HCT116 (cell line): ENCODE measurements at regions not wholly inside any gene's neighbourhood (a gene's known extent, or its start where the extent isn't known, plus 50 kb on each side); places are given as distances from the start of the nearest gene placed in this dataset.

Experiments
- ATAC-seq: fragments of 200-7000 bp; cut with Tn5 transposase; 2 replicates; pipeline ENCODE4 v1.9.1; 2020; ENCODE audit warnings: mild to moderate bottlenecking, moderate library complexity
- BruUV-seq: library from RNA; stranded (reverse); fragments of 400-500 nt; replicated peaks from 2 replicates; lab custom pipeline; 2021; lab: Mats Ljungman, UMichigan
- CTCF ChIA-PET: fragments of 300-600 bp; sonication (Branson Sonifier 250); formaldehyde crosslinking; loops from one replicate; lab custom pipeline; 2021; ENCODE audit warnings: antibody characterized with exemption; lab: Charles Lee
- POLR2A ChIA-PET: fragments of 300-600, 350-600 bp; sonication (Branson Sonifier 250); formaldehyde crosslinking; loops from one replicate; lab custom pipeline; 2021; ENCODE audit warnings: antibody characterized with exemption; lab: Charles Lee
- RAD21 ChIA-PET, 2 experiments: fragments of 300-600 bp; sonication (Branson Sonifier 250); formaldehyde crosslinking; loops; one replicate each; lab custom pipeline; 2023; ENCODE audit warnings: low total read pairs in 2 of 2; ENCODE audit not compliant: uncharacterized antibody in 2 of 2, unreplicated experiment in 2 of 2, low non-redundant PET in 1 of 2; lab: Charles Lee
- DNase-seq: peaks from one replicate; pipeline ENCODE4 v3.0.0-alpha.2; 2010; ENCODE audit warnings: low read depth, low spot score
- H2AFZ ChIP-seq: fragments of 200-600 bp; shearing (Covaris generic), sonication (generic); 2 replicates; pipeline ENCODE4 v1.6.1; 2017; ENCODE audit warnings: low read depth, mixed run types, mixed read lengths, antibody characterized with exemption, low read length; ENCODE audit not compliant: poor library complexity, severe bottlenecking
- H3K27ac ChIP-seq: 2 replicates; pipeline ENCODE4 v1.5.1; 2012; ENCODE audit warnings: low read depth, low read length
- H3K27me3 ChIP-seq: fragments of 200-600 bp; sonication (generic); 2 replicates; pipeline ENCODE4 v1.6.1; 2016; ENCODE audit warnings: mixed run types, low read length, mixed read lengths; ENCODE audit not compliant: insufficient read depth
- H3K36me3 ChIP-seq, 2 experiments: fragments of 200-500 bp in 1 of 2; fragments of 200-600 bp in 1 of 2; sonication (Bioruptor generic) in 1 of 2; sonication (generic) in 1 of 2; 2 replicates each; pipeline versions ENCODE4 v1.5.1 to v1.6.1; 2014 to 2016; ENCODE audit warnings: low read length in 2 of 2, inconsistent platforms in 1 of 2, mixed read lengths in 1 of 2, mixed run types in 1 of 2; ENCODE audit not compliant: insufficient read depth in 2 of 2, control insufficient read depth in 1 of 2
- H3K4me1 ChIP-seq, 2 experiments: fragments of 200-600 bp in 1 of 2; sonication (generic) in 1 of 2; 2 replicates each; pipeline versions ENCODE4 v1.5.1 to v1.6.1; 2012 to 2017; ENCODE audit warnings: low read length in 2 of 2, inconsistent platforms in 1 of 2, mild to moderate bottlenecking in 1 of 2, mixed read lengths in 1 of 2, mixed run types in 1 of 2, moderate library complexity in 1 of 2; ENCODE audit not compliant: insufficient read depth in 2 of 2, control insufficient read depth in 1 of 2
- H3K4me2 ChIP-seq: fragments of 200-600 bp; sonication (generic); 2 replicates; pipeline ENCODE4 v1.6.1; 2017; ENCODE audit warnings: mixed run types, low read length, mixed read lengths
- H3K4me3 ChIP-seq, 2 experiments: fragments of 200-600 bp in 1 of 2; sonication (generic) in 1 of 2; replicated peaks in 1 of 2; 2 replicates each; pipeline ENCODE4 v1.5.1; 2011 to 2016; ENCODE audit warnings: low read length in 2 of 2, control low read depth in 1 of 2, low read depth in 1 of 2, mild to moderate bottlenecking in 1 of 2, mixed read lengths in 1 of 2, mixed run types in 1 of 2
- H3K79me2 ChIP-seq: fragments of 200-600 bp; sonication (generic); 2 replicates; pipeline ENCODE4 v1.6.1; 2017; ENCODE audit warnings: mild to moderate bottlenecking, mixed run types, low read length, moderate library complexity, mixed read lengths; ENCODE audit not compliant: insufficient read depth
- H3K9ac ChIP-seq: fragments of 200-600 bp; sonication (generic); 2 replicates; pipeline ENCODE4 v1.6.1; 2016; ENCODE audit warnings: low read length, mixed read lengths
- H3K9me2 ChIP-seq: fragments of 200-600 bp; sonication (generic), shearing (Covaris generic); 2 replicates; pipeline ENCODE4 v1.6.1; 2017; ENCODE audit warnings: mixed run types, mild to moderate bottlenecking, moderate library complexity; ENCODE audit not compliant: insufficient read depth
- H3K9me3 ChIP-seq, 2 experiments: fragments of 200-500 bp in 1 of 2; fragments of 200-600 bp in 1 of 2; sonication (Bioruptor generic) in 1 of 2; sonication (generic) in 1 of 2; 2 replicates each; pipeline ENCODE4 v1.6.1; 2014 to 2017; ENCODE audit warnings: low read length in 2 of 2, mixed read lengths in 2 of 2, inconsistent platforms in 1 of 2, low read depth in 1 of 2, mild to moderate bottlenecking in 1 of 2, mixed run types in 1 of 2, moderate library complexity in 1 of 2; ENCODE audit not compliant: control insufficient read depth in 1 of 2, insufficient read depth in 1 of 2
- H4K20me1 ChIP-seq: fragments of 200-600 bp; sonication (generic), shearing (Covaris generic); 2 replicates; pipeline ENCODE4 v1.6.1; 2017; ENCODE audit warnings: mixed run types, mild to moderate bottlenecking, moderate library complexity; ENCODE audit not compliant: insufficient read depth
- ATF3 ChIP-seq: IDR thresholded peaks from 2 replicates; pipeline ENCODE4 v1.6.1; 2012
- CTCF ChIP-seq, 3 experiments: fragments of 200-600 bp in 1 of 3; sonication (generic) in 1 of 3; IDR thresholded peaks in 2 of 3; conservative IDR thresholded peaks in 1 of 3; 2 replicates each; pipeline ENCODE4 v1.5.1; 2012 to 2017; ENCODE audit warnings: low read depth in 2 of 3, low read length in 2 of 3, antibody characterized with exemption in 1 of 3, borderline replicate concordance in 1 of 3, control low read depth in 1 of 3, mild to moderate bottlenecking in 1 of 3, mixed read lengths in 1 of 3, mixed run types in 1 of 3, moderate library complexity in 1 of 3; ENCODE audit not compliant: insufficient read depth in 1 of 3
- EGR1 ChIP-seq: IDR thresholded peaks from 2 replicates; pipeline ENCODE4 v1.6.1; 2012; ENCODE audit warnings: low read depth
- ELF1 ChIP-seq: IDR thresholded peaks from 2 replicates; pipeline ENCODE4 v1.6.1; 2012; ENCODE audit warnings: low read depth, borderline replicate concordance
- EZH2 ChIP-seq: fragments of 200-600 bp; sonication (generic); IDR thresholded peaks from 2 replicates; pipeline ENCODE4 v1.6.1; 2017; ENCODE audit warnings: antibody characterized with exemption, mixed run types
- EZH2phosphoT487 ChIP-seq: fragments of 200-600 bp; IDR thresholded peaks from 2 replicates; pipeline ENCODE4 v1.6.1; 2018; ENCODE audit warnings: antibody characterized with exemption, borderline replicate concordance
- FOSL1 ChIP-seq: IDR thresholded peaks from 2 replicates; pipeline ENCODE4 v1.6.1; 2012; ENCODE audit warnings: low read depth
- JUND ChIP-seq: IDR thresholded peaks from 2 replicates; pipeline ENCODE4 v1.6.1; 2012
- MAX ChIP-seq: IDR thresholded peaks from 2 replicates; pipeline ENCODE4 v1.6.1; 2012
- POLR2AphosphoS5 ChIP-seq: IDR thresholded peaks from 2 replicates; pipeline ENCODE4 v1.6.1; 2011; ENCODE audit warnings: mild to moderate bottlenecking, low read depth, low read length, moderate library complexity
- RAD21 ChIP-seq: IDR thresholded peaks from 2 replicates; pipeline ENCODE4 v1.6.1; 2012; ENCODE audit warnings: low read depth, mild to moderate bottlenecking
- SP1 ChIP-seq: IDR thresholded peaks from 2 replicates; pipeline ENCODE4 v1.6.1; 2012; ENCODE audit warnings: low read depth
- SRF ChIP-seq: IDR thresholded peaks from 2 replicates; pipeline ENCODE4 v1.6.1; 2012; ENCODE audit warnings: low read depth
- YY1 ChIP-seq: IDR thresholded peaks from 2 replicates; pipeline ENCODE4 v1.6.1; 2011; ENCODE audit warnings: low read length, low read depth, moderate library complexity, mild to moderate bottlenecking; ENCODE audit not compliant: insufficient replicate concordance; ENCODE audit errors: extremely low read depth
- ZFX ChIP-seq: fragments of 450-650 bp; IDR thresholded peaks from 2 replicates; pipeline ENCODE4 v1.6.1; 2017
- ZNF274 ChIP-seq: fragments of 200-500 bp; sonication (Bioruptor generic); IDR thresholded peaks from 2 replicates; pipeline ENCODE4 v1.6.1; 2014; ENCODE audit warnings: mild to moderate bottlenecking, low read depth, low read length, inconsistent platforms
- intact Hi-C: fragments of 100-400 bp; cut with micrococcal nuclease; formaldehyde crosslinking; loops from 2 replicates; pipeline ENCODE4 v1.10.0; 2022

GRCh38 chr22:22428222-22429098, 80.1 kb downstream of the ZNF280B start:
- H3K27ac ChIP-seq: no peak overlapping the region
- no peak overlapping the region for H3K4me2 ChIP-seq
- H3K9ac ChIP-seq: no peak overlapping the region
- no TSS peak for BruUV-seq
- H3K4me3 ChIP-seq: no peak overlapping the region
- no peaks in the 10 kb centered on the region for H3K36me3 ChIP-seq
- no peak overlapping the region for H2AFZ ChIP-seq
- no peaks in the 10 kb centered on the region for H3K9me3 ChIP-seq
- ATAC-seq: no peak
- intact Hi-C loops: no loop called here
- no peak for DNase-seq
- TF ChIP-seq FOSL1 (no peak), YY1 (no peak)
- POLR2A ChIA-PET: no interaction called here
- H4K20me1 ChIP-seq: no peaks in the 10 kb centered on the region
- RAD21 ChIA-PET: no interaction called here
- H3K4me1 ChIP-seq: no peaks in the 10 kb centered on the region
- CTCF ChIA-PET: no interaction called here
- H3K27me3 ChIP-seq: peaks cover 18% of the 10 kb centered on the region
- no peaks in the 10 kb centered on the region for H3K9me2 ChIP-seq
- no peaks in the 10 kb centered on the region for H3K79me2 ChIP-seq

GRCh38 chr22:22429369-22430108, 79.0 kb downstream of the ZNF280B start:
- Histone ChIP-seq H3K9me3 (no peaks in the 10 kb centered on the region), H3K9me2 (no peaks in the 10 kb centered on the region), H3K4me2 (no peak overlapping the region), H3K4me1 (no peaks in the 10 kb centered on the region), H3K79me2 (no peaks in the 10 kb centered on the region), H2AFZ (no peak overlapping the region), H3K4me3 (no peak overlapping the region), H4K20me1 (no peaks in the 10 kb centered on the region), H3K36me3 (no peaks in the 10 kb centered on the region), H3K27me3 (peaks cover 23% of the 10 kb centered on the region), H3K27ac (no peak overlapping the region), H3K9ac (no peak overlapping the region)
- DNase-seq (no peak), ATAC-seq (no peak)
- intact Hi-C loops: no loop called here
- ChIA-PET CTCF (interaction anchor here (2.9 kb wide), 1 partner anchor 34 kb away, joined by 11 read pairs; no protein-coding TSS in a partner anchor), RAD21 (no interaction called here), POLR2A (no interaction called here)
- BruUV-seq: no TSS peak
- TF ChIP-seq SP1 (no peak), SRF (no peak), EZH2phosphoT487 (no peak), ATF3 (no peak), RAD21 (no peak), JUND (no peak), ELF1 (no peak), ZNF274 (no peak), EZH2 (no peak), MAX (no peak), EGR1 (no peak), CTCF (IDR thresholded peaks at IDR 0.05 in 2 of 3, conservative IDR thresholded peaks at IDR 0.05 in 1 of 3; ENCODE audit: borderline replicate concordance in 1 of 3, insufficient read depth in 1 of 3, low read depth in 2 of 3, low read length in 2 of 3) (no peak), ZFX (no peak), POLR2AphosphoS5 (no peak)
